NOMO-1 treated with dmso at 0.1 percent for 144 hours (cell line): ENCODE measurements at regions not wholly inside any gene's neighbourhood (a gene's known extent, or its start where the extent isn't known, plus 50 kb on each side); places are given as distances from the start of the nearest gene placed in this dataset.
"Not testable (repeated sequence)": the region's sequence is repeated elsewhere in the genome, so short reads cannot be mapped to it uniquely, and the experiment has no call there.

Experiments
- DNase-seq: peaks from one replicate; lab custom pipeline; 2025; ENCODE audit not compliant: unreplicated experiment; lab: John Stamatoyannopoulos, UW

GRCh38 chr1:116185161-116185701 lies 74.0 kb downstream of the MAB21L3 start:
- no peak for DNase-seq

GRCh38 chr1:116189481-116189880 lies 78.3 kb downstream of the MAB21L3 start:
- DNase-seq, result no peak

GRCh38 chr1:116191294-116191693 lies 80.1 kb downstream of the MAB21L3 start:
- DNase-seq, result no peak

GRCh38 chr1:116193768-116194167 lies 82.6 kb downstream of the MAB21L3 start:
- DNase-seq, result no peak

GRCh38 chr1:116194568-116194967 lies 83.4 kb downstream of the MAB21L3 start:
- no peak for DNase-seq

- DNase-seq, result no peak
Observed at GRCh38 chr1:116195077-116195868, 84.1 kb downstream of the MAB21L3 start.

- DNase-seq, result not testable (repeated sequence)
Observed at GRCh38 chr1:116200343-116200742, 89.1 kb downstream of the MAB21L3 start.

GRCh38 chr1:116201911-116202310 lies 90.7 kb downstream of the MAB21L3 start:
- no peak for DNase-seq

- no peak for DNase-seq
Observed at GRCh38 chr1:116203181-116203723, 92.1 kb downstream of the MAB21L3 start.

GRCh38 chr1:116203920-116204319 lies 92.7 kb downstream of the MAB21L3 start:
- DNase-seq, result no peak

- no peak for DNase-seq
Observed at GRCh38 chr1:116205941-116206679, 94.9 kb downstream of the MAB21L3 start.

- DNase-seq, result no peak
Observed at GRCh38 chr1:116207126-116207735, 96.0 kb downstream of the MAB21L3 start.

- no peak for DNase-seq
Observed at GRCh38 chr1:116208136-116208535, 96.9 kb downstream of the MAB21L3 start.

- DNase-seq, result no peak
Observed at GRCh38 chr1:116211294-116211693, 100.1 kb downstream of the MAB21L3 start.

GRCh38 chr1:116218922-116219321 lies 107.7 kb downstream of the MAB21L3 start:
- DNase-seq, result no peak

- DNase-seq, result no peak
Observed at GRCh38 chr1:116219651-116220434, 108.6 kb downstream of the MAB21L3 start.

GRCh38 chr1:116224111-116224510 lies 112.9 kb downstream of the MAB21L3 start:
- no peak for DNase-seq

GRCh38 chr1:116224561-116224960 lies 113.4 kb downstream of the MAB21L3 start:
- no peak for DNase-seq

GRCh38 chr1:116226017-116226416 lies 114.8 kb downstream of the MAB21L3 start:
- no peak for DNase-seq

GRCh38 chr1:116228511-116228910 lies 117.3 kb downstream of the MAB21L3 start:
- DNase-seq, result no peak

GRCh38 chr1:116230712-116231111 lies 119.5 kb downstream of the MAB21L3 start:
- no peak for DNase-seq
